ENCODE measurements at regions not wholly inside any gene's neighbourhood (a gene's known extent, or its start where the extent isn't known, plus 50 kb on each side); places are given as distances from the start of the nearest gene placed in this dataset.
"Not testable (repeated sequence)": the region's sequence is repeated elsewhere in the genome, so short reads cannot be mapped to it uniquely, and the experiment has no call there.

- peaks cover 9% of the 10 kb centered on the region for H3K36me3 Mint-ChIP-seq (ENCODE audit: unreplicated experiment)
- no peak for DNase-seq
- H3K4me1 Mint-ChIP-seq (ENCODE audit: low read depth, unreplicated experiment) = no peaks in the 10 kb centered on the region
- no peak overlapping the region for H3K4me3 Mint-ChIP-seq (ENCODE audit: unreplicated experiment)
- H3K27me3 Mint-ChIP-seq (ENCODE audit: unreplicated experiment) = no peaks in the 10 kb centered on the region
- peaks cover 4% of the 10 kb centered on the region for H3K9me3 Mint-ChIP-seq (ENCODE audit: unreplicated experiment)
- H3K27ac Mint-ChIP-seq (ENCODE audit: unreplicated experiment) = no peak overlapping the region
- TF ChIP-seq CTCF (IDR thresholded peaks at IDR 0.05; ENCODE audit: partially characterized antibody, unreplicated experiment) = no peak
These were observed 122.0 kb downstream of the PLCE1 start for GRCh38 chr10:94115725-94116124.

GRCh38 chr10:94116848-94117247, 123.1 kb downstream of the PLCE1 start:
- no peak for TF ChIP-seq CTCF (IDR thresholded peaks at IDR 0.05; ENCODE audit: partially characterized antibody, unreplicated experiment)
- Mint-ChIP-seq H3K4me1 (ENCODE audit: low read depth, unreplicated experiment) (no peaks in the 10 kb centered on the region), H3K9me3 (ENCODE audit: unreplicated experiment) (peaks cover 2% of the 10 kb centered on the region), H3K36me3 (ENCODE audit: unreplicated experiment) (peaks cover 9% of the 10 kb centered on the region), H3K4me3 (ENCODE audit: unreplicated experiment) (no peak overlapping the region), H3K27ac (ENCODE audit: unreplicated experiment) (no peak overlapping the region), H3K27me3 (ENCODE audit: unreplicated experiment) (no peaks in the 10 kb centered on the region)
- DNase-seq = no peak

GRCh38 chr10:94122211-94122610, 128.5 kb downstream of the PLCE1 start:
- no peak for TF ChIP-seq CTCF (IDR thresholded peaks at IDR 0.05; ENCODE audit: partially characterized antibody, unreplicated experiment)
- Mint-ChIP-seq H3K4me3 (ENCODE audit: unreplicated experiment) (no peak overlapping the region), H3K36me3 (ENCODE audit: unreplicated experiment) (peaks cover 3% of the 10 kb centered on the region), H3K4me1 (ENCODE audit: low read depth, unreplicated experiment) (no peaks in the 10 kb centered on the region), H3K9me3 (ENCODE audit: unreplicated experiment) (peaks cover 2% of the 10 kb centered on the region), H3K27ac (ENCODE audit: unreplicated experiment) (no peak overlapping the region), H3K27me3 (ENCODE audit: unreplicated experiment) (no peaks in the 10 kb centered on the region)
- no peak for DNase-seq

GRCh38 chr10:94123258-94123995, 129.7 kb downstream of the PLCE1 start:
- no peaks in the 10 kb centered on the region for H3K4me1 Mint-ChIP-seq (ENCODE audit: low read depth, unreplicated experiment)
- H3K27me3 Mint-ChIP-seq (ENCODE audit: unreplicated experiment) = no peaks in the 10 kb centered on the region
- peaks cover 3% of the 10 kb centered on the region for H3K36me3 Mint-ChIP-seq (ENCODE audit: unreplicated experiment)
- no peak overlapping the region for H3K4me3 Mint-ChIP-seq (ENCODE audit: unreplicated experiment)
- no peak overlapping the region for H3K27ac Mint-ChIP-seq (ENCODE audit: unreplicated experiment)
- peaks cover 2% of the 10 kb centered on the region for H3K9me3 Mint-ChIP-seq (ENCODE audit: unreplicated experiment)
- no peak for DNase-seq
- TF ChIP-seq CTCF (IDR thresholded peaks at IDR 0.05; ENCODE audit: partially characterized antibody, unreplicated experiment) = no peak

- H3K27ac Mint-ChIP-seq (ENCODE audit: unreplicated experiment); H3K9me3 Mint-ChIP-seq (ENCODE audit: unreplicated experiment); H3K36me3 Mint-ChIP-seq (ENCODE audit: unreplicated experiment); H3K27me3 Mint-ChIP-seq (ENCODE audit: unreplicated experiment); DNase-seq; H3K4me3 Mint-ChIP-seq (ENCODE audit: unreplicated experiment); H3K4me1 Mint-ChIP-seq (ENCODE audit: low read depth, unreplicated experiment): not testable (repeated sequence)
These were observed 130.4 kb downstream of the PLCE1 start for GRCh38 chr10:94124147-94124546.

- H3K4me3 Mint-ChIP-seq (ENCODE audit: unreplicated experiment); H3K4me1 Mint-ChIP-seq (ENCODE audit: low read depth, unreplicated experiment); H3K27ac Mint-ChIP-seq (ENCODE audit: unreplicated experiment); H3K27me3 Mint-ChIP-seq (ENCODE audit: unreplicated experiment); H3K36me3 Mint-ChIP-seq (ENCODE audit: unreplicated experiment); H3K9me3 Mint-ChIP-seq (ENCODE audit: unreplicated experiment); DNase-seq: not testable (repeated sequence)
These were observed 131.5 kb downstream of the PLCE1 start for GRCh38 chr10:94125268-94125667.

Measured in glutamatergic neuron (in vitro differentiated cells).